Mesothelial cell of epicardium (in vitro differentiated cells): ENCODE measurements at regions not wholly inside any gene's neighbourhood (a gene's known extent, or its start where the extent isn't known, plus 50 kb on each side); places are given as distances from the start of the nearest gene placed in this dataset.
"Not testable (repeated sequence)": the region's sequence is repeated elsewhere in the genome, so short reads cannot be mapped to it uniquely, and the experiment has no call there.

Experiments
- DNase-seq, 2 experiments: peaks; one replicate each; pipeline ENCODE4 v3.0.0; 2021; ENCODE audit warnings: low spot score in 2 of 2; ENCODE audit not compliant: unreplicated experiment in 2 of 2
- H3K27ac Mint-ChIP-seq: 2 replicates; pipeline ENCODE4 v1.8.0; 2021; ENCODE audit warnings: mixed read lengths
- H3K27me3 Mint-ChIP-seq: 2 replicates; pipeline ENCODE4 v1.8.0; 2021; ENCODE audit warnings: low read depth, mixed read lengths
- H3K36me3 Mint-ChIP-seq: 2 replicates; pipeline ENCODE4 v1.8.0; 2021; ENCODE audit warnings: mixed read lengths
- H3K4me1 Mint-ChIP-seq: 2 replicates; pipeline ENCODE4 v1.8.0; 2021; ENCODE audit warnings: mixed read lengths
- H3K4me3 Mint-ChIP-seq: 2 replicates; pipeline ENCODE4 v1.8.0; 2021; ENCODE audit warnings: mild to moderate bottlenecking, moderate library complexity, mixed read lengths
- H3K9me3 Mint-ChIP-seq: 2 replicates; pipeline ENCODE4 v1.8.0; 2021; ENCODE audit warnings: mixed read lengths
- CTCF ChIP-seq: fragments of 200-600 bp; sonication (generic); IDR thresholded peaks from one replicate; pipeline ENCODE4 v1.5.0; 2021; ENCODE audit warnings: antibody characterized with exemption; ENCODE audit not compliant: unreplicated experiment

GRCh38 chr14:38047195-38047902, 160.4 kb upstream of the SSTR1 start:
- Mint-ChIP-seq H3K36me3 (no peaks in the 10 kb centered on the region), H3K9me3 (peaks cover 17% of the 10 kb centered on the region), H3K27ac (no peak overlapping the region), H3K4me3 (no peak overlapping the region), H3K27me3 (no peaks in the 10 kb centered on the region), H3K4me1 (peaks cover 3% of the 10 kb centered on the region)
- no peak for TF ChIP-seq CTCF
- DNase-seq, result no peak

- Mint-ChIP-seq H3K36me3 (no peaks in the 10 kb centered on the region), H3K9me3 (peaks cover 11% of the 10 kb centered on the region), H3K4me3 (no peak overlapping the region), H3K27ac (no peak overlapping the region), H3K4me1 (peaks cover 11% of the 10 kb centered on the region), H3K27me3 (no peaks in the 10 kb centered on the region)
- no peak for TF ChIP-seq CTCF
- DNase-seq, result no peak
These were observed 154.0 kb upstream of the SSTR1 start for GRCh38 chr14:38053666-38054065.

- peaks cover 11% of the 10 kb centered on the region for H3K9me3 Mint-ChIP-seq
- H3K4me3 Mint-ChIP-seq, result no peak overlapping the region
- H3K36me3 Mint-ChIP-seq, result no peaks in the 10 kb centered on the region
- H3K27ac Mint-ChIP-seq, result no peak overlapping the region
- TF ChIP-seq CTCF, result no peak
- no peak for DNase-seq
- no peaks in the 10 kb centered on the region for H3K27me3 Mint-ChIP-seq
- H3K4me1 Mint-ChIP-seq, result peaks cover 11% of the 10 kb centered on the region
These were observed 151.4 kb upstream of the SSTR1 start for GRCh38 chr14:38056270-38056669.

GRCh38 chr14:38062223-38062622, 145.5 kb upstream of the SSTR1 start:
- H3K4me1 Mint-ChIP-seq, DNase-seq, H3K27ac Mint-ChIP-seq, H3K27me3 Mint-ChIP-seq, H3K4me3 Mint-ChIP-seq, H3K36me3 Mint-ChIP-seq: not testable (repeated sequence)
- H3K9me3 Mint-ChIP-seq, result peaks cover 21% of the 10 kb centered on the region

GRCh38 chr14:38063711-38064320, 143.9 kb upstream of the SSTR1 start:
- Mint-ChIP-seq H3K9me3 (peaks cover 21% of the 10 kb centered on the region), H3K4me1 (no peaks in the 10 kb centered on the region), H3K36me3 (no peaks in the 10 kb centered on the region), H3K27ac (no peak overlapping the region), H3K4me3 (no peak overlapping the region), H3K27me3 (no peaks in the 10 kb centered on the region)
- no peak for TF ChIP-seq CTCF
- DNase-seq, result no peak

GRCh38 chr14:38065106-38065762, 142.5 kb upstream of the SSTR1 start:
- no peak for DNase-seq
- no peaks in the 10 kb centered on the region for H3K4me1 Mint-ChIP-seq
- TF ChIP-seq CTCF, result no peak
- no peaks in the 10 kb centered on the region for H3K36me3 Mint-ChIP-seq
- H3K27me3 Mint-ChIP-seq, result no peaks in the 10 kb centered on the region
- no peak overlapping the region for H3K27ac Mint-ChIP-seq
- peaks cover 16% of the 10 kb centered on the region for H3K9me3 Mint-ChIP-seq
- H3K4me3 Mint-ChIP-seq, result no peak overlapping the region
